ENCODE measurements at regions not wholly inside any gene's neighbourhood (a gene's known extent, or its start where the extent isn't known, plus 50 kb on each side); places are given as distances from the start of the nearest gene placed in this dataset.
"Not testable (repeated sequence)": the region's sequence is repeated elsewhere in the genome, so short reads cannot be mapped to it uniquely, and the experiment has no call there.

DNA sequence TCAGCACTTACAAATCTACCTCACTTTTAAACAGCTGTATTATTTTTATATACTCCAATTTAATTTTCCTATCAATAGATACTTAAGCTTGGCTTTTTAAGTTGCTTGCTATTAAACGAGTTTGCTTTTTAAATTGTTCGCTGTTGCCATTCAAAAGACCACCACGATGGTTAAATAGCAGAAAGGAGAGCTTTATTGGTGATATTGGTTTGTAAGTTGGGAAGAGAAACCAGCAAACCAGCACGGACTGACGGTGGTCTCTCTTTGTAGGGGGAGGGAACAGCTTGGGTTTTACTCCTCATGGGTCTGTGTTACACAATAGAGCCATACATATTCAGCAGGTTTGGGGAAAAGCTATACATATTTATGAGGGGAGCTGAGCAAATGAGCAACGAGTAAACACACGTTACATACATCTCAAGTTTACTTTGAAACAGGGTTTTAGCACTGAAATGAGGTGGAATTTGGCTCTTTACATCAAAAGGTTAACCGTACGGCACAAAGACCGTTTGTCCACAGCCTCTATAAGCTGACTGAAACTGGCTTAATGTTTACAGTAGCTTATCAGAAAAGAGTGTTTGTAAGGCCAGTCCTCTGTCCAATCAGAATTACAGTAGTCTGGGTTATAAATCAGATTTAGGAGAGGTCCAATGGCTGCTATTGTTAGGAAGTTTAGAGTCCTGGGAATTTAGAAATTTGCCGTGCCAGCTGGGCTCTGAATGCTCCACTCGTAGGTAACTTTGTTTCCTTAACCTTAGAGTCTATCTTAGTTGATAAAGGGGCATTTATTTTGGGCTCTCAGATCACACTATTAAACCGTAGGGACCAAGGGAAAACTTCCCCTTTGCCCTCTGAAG lies 69.7 kb upstream of the DHRS4 start:
- Mint-ChIP-seq H3K36me3 (ENCODE audit: insufficient read depth, unreplicated experiment) (no peaks in the 10 kb centered on the region), H3K27ac (ENCODE audit: unreplicated experiment) (peak overlapping the region; percentile 14), H3K4me3 (ENCODE audit: unreplicated experiment) (peak overlapping the region; percentile 57), H3K9me3 (ENCODE audit: unreplicated experiment) (peaks cover 12% of the 10 kb centered on the region), H3K27me3 (ENCODE audit: insufficient read depth, unreplicated experiment) (peaks cover 3% of the 10 kb centered on the region), H3K4me1 (ENCODE audit: low read depth, unreplicated experiment) (peaks cover 20% of the 10 kb centered on the region)
- peak in 1 of 2 experiments; percentile 37 for DNase-seq
- POLR2A ChIA-PET: no interaction called here
- Histone ChIP-seq H3K9me3 (peaks cover 4% of the 10 kb centered on the region; the same call in 1 of the 2 replicates), H3K27me3 (replicated peaks; ENCODE audit: control insufficient read depth, insufficient read depth, low read length) (no peaks in the 10 kb centered on the region), H3K4me3 (ENCODE audit: low read depth, low read length) (peak overlapping the region; percentile 5; the same call in 1 of the 2 replicates), H3K36me3 (ENCODE audit: control insufficient read depth, insufficient read depth, low read length) (no peaks in the 10 kb centered on the region), H3K4me1 (peaks cover 6% of the 10 kb centered on the region; the same call in 1 of the 2 replicates)
- BruUV-seq (replicated peaks): no TSS peak
- intact Hi-C loops (cut with micrococcal nuclease; ENCODE audit: unreplicated experiment): no loop called here
- TF ChIP-seq, protein P1, sequence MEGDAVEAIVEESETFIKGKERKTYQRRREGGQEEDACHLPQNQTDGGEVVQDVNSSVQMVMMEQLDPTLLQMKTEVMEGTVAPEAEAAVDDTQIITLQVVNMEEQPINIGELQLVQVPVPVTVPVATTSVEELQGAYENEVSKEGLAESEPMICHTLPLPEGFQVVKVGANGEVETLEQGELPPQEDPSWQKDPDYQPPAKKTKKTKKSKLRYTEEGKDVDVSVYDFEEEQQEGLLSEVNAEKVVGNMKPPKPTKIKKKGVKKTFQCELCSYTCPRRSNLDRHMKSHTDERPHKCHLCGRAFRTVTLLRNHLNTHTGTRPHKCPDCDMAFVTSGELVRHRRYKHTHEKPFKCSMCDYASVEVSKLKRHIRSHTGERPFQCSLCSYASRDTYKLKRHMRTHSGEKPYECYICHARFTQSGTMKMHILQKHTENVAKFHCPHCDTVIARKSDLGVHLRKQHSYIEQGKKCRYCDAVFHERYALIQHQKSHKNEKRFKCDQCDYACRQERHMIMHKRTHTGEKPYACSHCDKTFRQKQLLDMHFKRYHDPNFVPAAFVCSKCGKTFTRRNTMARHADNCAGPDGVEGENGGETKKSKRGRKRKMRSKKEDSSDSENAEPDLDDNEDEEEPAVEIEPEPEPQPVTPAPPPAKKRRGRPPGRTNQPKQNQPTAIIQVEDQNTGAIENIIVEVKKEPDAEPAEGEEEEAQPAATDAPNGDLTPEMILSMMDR (IDR thresholded peaks at IDR 0.05; ENCODE audit: insufficient read depth in 1 of 2, low read depth in 1 of 2, low read length in 1 of 2, severe bottlenecking in 1 of 2, unreplicated experiment in 1 of 2): no peak
- CTCF ChIA-PET: interaction anchor here (1.4 to 1.8 kb wide), 4 partner anchors 27 to 295 kb away, joined by 6 to 7 read pairs (median 6); no protein-coding TSS in a partner anchor

DNA sequence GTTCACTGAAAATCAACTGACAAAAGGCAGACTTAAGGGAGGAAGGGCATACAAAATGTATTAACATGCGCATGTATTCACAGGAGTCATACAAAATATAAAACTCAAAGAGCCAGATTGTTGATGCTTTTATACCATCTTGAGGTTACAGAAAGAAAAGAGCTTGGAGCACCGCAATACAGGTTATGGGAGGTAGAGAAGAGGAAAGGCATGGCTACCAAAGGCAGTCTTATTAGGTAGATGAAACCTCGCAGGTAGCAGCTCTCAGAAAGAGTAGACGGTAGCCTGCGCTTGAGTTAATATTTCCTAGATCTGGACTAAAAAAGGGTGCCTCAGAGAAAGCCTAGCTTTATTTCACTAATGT lies 69.0 kb upstream of the DHRS4 start:
- POLR2A ChIA-PET: no interaction called here

DNA sequence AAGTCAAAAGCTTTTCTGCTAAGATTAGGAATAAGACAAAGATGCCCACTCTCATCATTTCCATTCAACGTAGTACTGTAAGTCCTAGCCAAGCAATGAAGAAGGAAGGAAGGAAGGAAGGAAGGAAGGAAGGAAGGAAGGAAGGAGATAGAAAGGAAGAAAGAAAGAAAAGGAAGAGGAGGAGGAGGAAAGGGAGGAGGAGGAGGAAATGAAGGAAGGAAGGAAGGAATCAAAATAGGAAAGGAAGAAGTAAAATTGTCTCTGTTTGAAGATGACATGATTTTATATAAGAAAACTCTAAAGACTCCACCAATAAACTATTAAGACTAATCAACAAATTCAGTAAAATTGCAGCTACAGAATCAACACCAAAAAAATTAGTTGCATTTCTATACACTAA lies 66.0 kb upstream of the DHRS4 start:
- Histone ChIP-seq H3K9me3 (peaks cover 4% of the 10 kb centered on the region; the same call in 1 of the 2 replicates), H3K4me3 (ENCODE audit: low read depth, low read length) (no peak overlapping the region), H3K4me1 (peaks cover 6% of the 10 kb centered on the region; the same call in 1 of the 2 replicates), H3K36me3 (ENCODE audit: control insufficient read depth, insufficient read depth, low read length) (no peaks in the 10 kb centered on the region), H3K27me3 (replicated peaks; ENCODE audit: control insufficient read depth, insufficient read depth, low read length) (no peaks in the 10 kb centered on the region)
- POLR2A ChIA-PET: no interaction called here
- Mint-ChIP-seq H3K27ac (ENCODE audit: unreplicated experiment) (no peak overlapping the region), H3K9me3 (ENCODE audit: unreplicated experiment) (peaks cover 21% of the 10 kb centered on the region), H3K36me3 (ENCODE audit: insufficient read depth, unreplicated experiment) (no peaks in the 10 kb centered on the region), H3K4me1 (ENCODE audit: low read depth, unreplicated experiment) (peaks cover 20% of the 10 kb centered on the region), H3K4me3 (ENCODE audit: unreplicated experiment) (no peak overlapping the region), H3K27me3 (ENCODE audit: insufficient read depth, unreplicated experiment) (peaks cover 6% of the 10 kb centered on the region)
- CTCF ChIA-PET: no interaction called here
- BruUV-seq (replicated peaks): no TSS peak
- no peak for DNase-seq
- intact Hi-C loops (cut with micrococcal nuclease; ENCODE audit: unreplicated experiment): no loop called here
- TF ChIP-seq, protein P1 (IDR thresholded peaks at IDR 0.05; ENCODE audit: insufficient read depth in 1 of 2, low read depth in 1 of 2, low read length in 1 of 2, severe bottlenecking in 1 of 2, unreplicated experiment in 1 of 2): no peak

More for the DNA sequence above, 69.0 kb upstream of the DHRS4 start:
- H3K36me3 ChIP-seq (ENCODE audit: control insufficient read depth, insufficient read depth, low read length): no peaks in the 10 kb centered on the region
- H3K4me1 ChIP-seq: peaks cover 6% of the 10 kb centered on the region; the same call in 1 of the 2 replicates
- peaks cover 4% of the 10 kb centered on the region; the same call in 1 of the 2 replicates for H3K9me3 ChIP-seq
- no peak for DNase-seq
- BruUV-seq (replicated peaks): no TSS peak
- no peaks in the 10 kb centered on the region for H3K27me3 ChIP-seq (replicated peaks; ENCODE audit: control insufficient read depth, insufficient read depth, low read length)
- Mint-ChIP-seq H3K9me3 (ENCODE audit: unreplicated experiment) (peaks cover 18% of the 10 kb centered on the region), H3K27ac (ENCODE audit: unreplicated experiment) (peak overlapping the region; percentile 14), H3K4me1 (ENCODE audit: low read depth, unreplicated experiment) (peaks cover 20% of the 10 kb centered on the region), H3K27me3 (ENCODE audit: insufficient read depth, unreplicated experiment) (peaks cover 6% of the 10 kb centered on the region), H3K36me3 (ENCODE audit: insufficient read depth, unreplicated experiment) (no peaks in the 10 kb centered on the region), H3K4me3 (ENCODE audit: unreplicated experiment) (peak overlapping the region; percentile 57)
- CTCF ChIA-PET: interaction anchor here (0.6 to 1.8 kb wide), 5 partner anchors 26 to 296 kb away, joined by 3 to 7 read pairs (median 6); no protein-coding TSS in a partner anchor
- H3K4me3 ChIP-seq (ENCODE audit: low read depth, low read length): no peak overlapping the region
- intact Hi-C loops (cut with micrococcal nuclease; ENCODE audit: unreplicated experiment): no loop called here
- TF ChIP-seq, protein P1 (IDR thresholded peaks at IDR 0.05; ENCODE audit: insufficient read depth in 1 of 2, low read depth in 1 of 2, low read length in 1 of 2, severe bottlenecking in 1 of 2, unreplicated experiment in 1 of 2): no peak

DNA sequence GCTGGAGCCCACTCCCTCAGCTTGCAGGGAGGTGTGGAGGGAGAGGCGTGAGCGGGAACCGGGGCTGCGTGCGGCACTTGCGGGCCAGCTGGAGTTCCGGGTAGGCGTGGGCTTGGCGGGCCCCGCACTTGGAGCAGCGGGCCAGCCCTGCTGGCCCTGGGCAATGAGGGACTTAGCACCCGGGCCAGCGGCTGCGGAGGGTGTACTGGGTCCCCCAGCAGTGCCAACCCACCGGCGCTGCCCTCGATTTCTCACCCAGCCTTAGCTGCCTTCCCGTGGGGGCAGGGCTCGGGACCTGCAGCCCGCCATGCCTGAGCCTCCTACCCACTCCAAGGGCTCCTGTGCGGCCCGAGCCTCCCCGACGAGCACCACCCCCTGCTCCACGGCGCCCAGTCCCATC lies 61.9 kb upstream of the DHRS4 start:
- H3K27me3 ChIP-seq (replicated peaks; ENCODE audit: control insufficient read depth, insufficient read depth, low read length); intact Hi-C loops (cut with micrococcal nuclease; ENCODE audit: unreplicated experiment); DNase-seq; POLR2A ChIA-PET; H3K36me3 Mint-ChIP-seq (ENCODE audit: insufficient read depth, unreplicated experiment); H3K9me3 ChIP-seq; H3K27me3 Mint-ChIP-seq (ENCODE audit: insufficient read depth, unreplicated experiment); H3K4me3 Mint-ChIP-seq (ENCODE audit: unreplicated experiment); H3K27ac Mint-ChIP-seq (ENCODE audit: unreplicated experiment); H3K36me3 ChIP-seq (ENCODE audit: control insufficient read depth, insufficient read depth, low read length); BruUV-seq (replicated peaks); H3K4me3 ChIP-seq (ENCODE audit: low read depth, low read length); H3K4me1 Mint-ChIP-seq (ENCODE audit: low read depth, unreplicated experiment); H3K4me1 ChIP-seq: not testable (repeated sequence)
- peaks cover 21% of the 10 kb centered on the region for H3K9me3 Mint-ChIP-seq (ENCODE audit: unreplicated experiment)
- CTCF ChIA-PET: interaction anchor here (1.0 kb wide), 1 partner anchor 260 kb away, joined by 3 read pairs; no protein-coding TSS in a partner anchor

DNA sequence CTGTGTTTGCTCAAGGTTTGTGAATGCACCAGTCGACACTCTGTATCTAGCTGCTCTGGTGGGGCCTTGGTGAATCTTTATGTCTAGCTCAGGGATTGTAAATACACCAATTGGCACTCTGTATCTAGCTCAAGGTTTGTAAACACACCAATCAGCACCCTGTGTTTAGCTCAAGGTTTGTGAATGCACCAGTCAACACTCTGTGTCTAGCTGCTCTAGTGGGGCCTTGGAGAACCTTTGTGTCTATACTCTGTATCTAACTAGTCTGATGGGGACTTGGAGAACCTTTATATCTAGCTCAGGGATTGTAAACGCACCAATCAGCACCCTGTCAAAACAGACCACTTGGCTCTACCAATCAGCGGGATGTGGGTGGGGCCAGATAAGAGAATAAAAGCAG lies 61.3 kb upstream of the DHRS4 start:
- CTCF ChIA-PET: interaction anchor here (1.0 kb wide), 1 partner anchor 260 kb away, joined by 3 read pairs; no protein-coding TSS in a partner anchor
- H3K4me3 ChIP-seq (ENCODE audit: low read depth, low read length); BruUV-seq (replicated peaks); H3K4me3 Mint-ChIP-seq (ENCODE audit: unreplicated experiment); H3K27me3 Mint-ChIP-seq (ENCODE audit: insufficient read depth, unreplicated experiment); H3K4me1 ChIP-seq; H3K4me1 Mint-ChIP-seq (ENCODE audit: low read depth, unreplicated experiment); H3K9me3 ChIP-seq; H3K36me3 Mint-ChIP-seq (ENCODE audit: insufficient read depth, unreplicated experiment); H3K27me3 ChIP-seq (replicated peaks; ENCODE audit: control insufficient read depth, insufficient read depth, low read length); POLR2A ChIA-PET; DNase-seq; intact Hi-C loops (cut with micrococcal nuclease; ENCODE audit: unreplicated experiment); H3K36me3 ChIP-seq (ENCODE audit: control insufficient read depth, insufficient read depth, low read length); H3K27ac Mint-ChIP-seq (ENCODE audit: unreplicated experiment): not testable (repeated sequence)
- H3K9me3 Mint-ChIP-seq (ENCODE audit: unreplicated experiment): peaks cover 18% of the 10 kb centered on the region

All from Caco-2 (cell line).